GM23338 (cell line): ENCODE measurements at regions not wholly inside any gene's neighbourhood (a gene's known extent, or its start where the extent isn't known, plus 50 kb on each side); places are given as distances from the start of the nearest gene placed in this dataset.
A peak's percentile ranks its signal among the peaks of the same experiment; 100 is the strongest.

ENCODE experiments used
- CREB1 ChIP-seq: fragments of 250-450 bp; sonication (Bioruptor Pico); IDR thresholded peaks from 2 replicates; pipeline ENCODE4 v1.5.0; 2020; ENCODE audit warnings: low read depth, mild to moderate bottlenecking, moderate library complexity
- EZH2 ChIP-seq: fragments of 200-600 bp; sonication (generic); IDR thresholded peaks from one replicate; pipeline ENCODE4 v1.8.0; 2017; ENCODE audit warnings: antibody characterized with exemption, mild to moderate bottlenecking, low read depth; ENCODE audit not compliant: unreplicated experiment
- EZH2phosphoT487 ChIP-seq: fragments of 200-600 bp; sonication (generic); IDR thresholded peaks from one replicate; pipeline ENCODE4 v1.8.1; 2018; ENCODE audit warnings: antibody characterized with exemption; ENCODE audit not compliant: unreplicated experiment
- JUNB ChIP-seq: IDR thresholded peaks from one replicate; pipeline ENCODE4 v1.6.1; 2016; ENCODE audit warnings: antibody characterized with exemption; ENCODE audit not compliant: unreplicated experiment
- NANOG ChIP-seq: IDR thresholded peaks from 2 replicates; pipeline ENCODE4 v1.6.1; 2016; ENCODE audit warnings: antibody characterized with exemption, borderline replicate concordance
- POLR2AphosphoS5 ChIP-seq: IDR thresholded peaks from 2 replicates; pipeline ENCODE4 v1.6.1; 2016; ENCODE audit warnings: antibody characterized with exemption, low read depth
- ZNF114 ChIP-seq: fragments of 250-450 bp; sonication (Bioruptor Pico); IDR thresholded peaks from 2 replicates; pipeline ENCODE4 v1.5.0; 2020; ENCODE audit warnings: mild to moderate bottlenecking, moderate library complexity
- TF ChIP-seq, protein P1 (sequence below): IDR thresholded peaks from one replicate; pipeline ENCODE4 v1.6.1; 2018; ENCODE audit warnings: antibody characterized with exemption; ENCODE audit not compliant: unreplicated experiment
- TF ChIP-seq, protein P2 (sequence below), 2 experiments: fragments of 200-600 bp in 1 of 2; sonication (generic) in 1 of 2; conservative IDR thresholded peaks; 2 replicates each; pipeline versions ENCODE4 v1.5.1 to v1.6.1; 2016 to 2017; ENCODE audit warnings: antibody characterized with exemption in 2 of 2, low read depth in 2 of 2, mild to moderate bottlenecking in 2 of 2, moderate library complexity in 1 of 2
- TF ChIP-seq, protein P3 (sequence below): IDR thresholded peaks from 2 replicates; pipeline ENCODE4 v1.6.1; 2016; ENCODE audit warnings: antibody characterized with exemption

DNA sequence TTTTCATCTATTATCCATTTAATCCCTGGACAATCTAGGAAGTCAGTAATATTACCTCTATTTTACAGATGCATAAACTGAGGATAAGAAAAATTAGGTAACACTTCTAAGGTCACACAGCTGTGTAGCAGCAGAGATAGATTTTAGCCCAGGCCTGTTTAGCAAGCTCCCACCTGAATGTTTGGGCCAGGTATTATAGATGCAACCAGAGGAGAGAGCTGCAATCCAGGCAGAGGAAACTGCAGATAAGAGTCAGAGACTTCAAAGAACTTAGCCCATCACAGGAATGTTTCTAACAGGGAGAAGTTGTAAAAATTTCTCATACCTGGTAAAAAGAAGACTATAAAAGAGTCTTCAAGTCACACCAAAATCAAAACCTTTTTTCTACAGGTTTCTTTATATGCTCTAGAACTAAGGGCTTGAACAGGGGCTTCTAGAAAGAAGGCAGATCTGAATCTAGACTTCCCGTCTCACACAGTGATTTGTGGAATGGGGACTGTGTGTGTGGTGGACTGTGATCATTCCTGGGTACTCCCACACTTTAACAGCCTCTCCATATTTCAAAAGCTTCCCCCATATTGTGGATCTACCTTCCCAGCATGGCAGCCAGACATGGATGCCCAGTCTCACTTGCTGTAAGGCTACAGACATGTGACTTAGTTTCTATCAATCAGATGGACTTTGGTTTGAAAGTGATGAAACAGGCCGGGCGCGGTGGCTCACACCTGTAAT lies 128.7 kb downstream of the TLR5 start:
- TF ChIP-seq, protein P1, sequence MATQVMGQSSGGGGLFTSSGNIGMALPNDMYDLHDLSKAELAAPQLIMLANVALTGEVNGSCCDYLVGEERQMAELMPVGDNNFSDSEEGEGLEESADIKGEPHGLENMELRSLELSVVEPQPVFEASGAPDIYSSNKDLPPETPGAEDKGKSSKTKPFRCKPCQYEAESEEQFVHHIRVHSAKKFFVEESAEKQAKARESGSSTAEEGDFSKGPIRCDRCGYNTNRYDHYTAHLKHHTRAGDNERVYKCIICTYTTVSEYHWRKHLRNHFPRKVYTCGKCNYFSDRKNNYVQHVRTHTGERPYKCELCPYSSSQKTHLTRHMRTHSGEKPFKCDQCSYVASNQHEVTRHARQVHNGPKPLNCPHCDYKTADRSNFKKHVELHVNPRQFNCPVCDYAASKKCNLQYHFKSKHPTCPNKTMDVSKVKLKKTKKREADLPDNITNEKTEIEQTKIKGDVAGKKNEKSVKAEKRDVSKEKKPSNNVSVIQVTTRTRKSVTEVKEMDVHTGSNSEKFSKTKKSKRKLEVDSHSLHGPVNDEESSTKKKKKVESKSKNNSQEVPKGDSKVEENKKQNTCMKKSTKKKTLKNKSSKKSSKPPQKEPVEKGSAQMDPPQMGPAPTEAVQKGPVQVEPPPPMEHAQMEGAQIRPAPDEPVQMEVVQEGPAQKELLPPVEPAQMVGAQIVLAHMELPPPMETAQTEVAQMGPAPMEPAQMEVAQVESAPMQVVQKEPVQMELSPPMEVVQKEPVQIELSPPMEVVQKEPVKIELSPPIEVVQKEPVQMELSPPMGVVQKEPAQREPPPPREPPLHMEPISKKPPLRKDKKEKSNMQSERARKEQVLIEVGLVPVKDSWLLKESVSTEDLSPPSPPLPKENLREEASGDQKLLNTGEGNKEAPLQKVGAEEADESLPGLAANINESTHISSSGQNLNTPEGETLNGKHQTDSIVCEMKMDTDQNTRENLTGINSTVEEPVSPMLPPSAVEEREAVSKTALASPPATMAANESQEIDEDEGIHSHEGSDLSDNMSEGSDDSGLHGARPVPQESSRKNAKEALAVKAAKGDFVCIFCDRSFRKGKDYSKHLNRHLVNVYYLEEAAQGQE: no peak
- TF ChIP-seq, protein P2, sequence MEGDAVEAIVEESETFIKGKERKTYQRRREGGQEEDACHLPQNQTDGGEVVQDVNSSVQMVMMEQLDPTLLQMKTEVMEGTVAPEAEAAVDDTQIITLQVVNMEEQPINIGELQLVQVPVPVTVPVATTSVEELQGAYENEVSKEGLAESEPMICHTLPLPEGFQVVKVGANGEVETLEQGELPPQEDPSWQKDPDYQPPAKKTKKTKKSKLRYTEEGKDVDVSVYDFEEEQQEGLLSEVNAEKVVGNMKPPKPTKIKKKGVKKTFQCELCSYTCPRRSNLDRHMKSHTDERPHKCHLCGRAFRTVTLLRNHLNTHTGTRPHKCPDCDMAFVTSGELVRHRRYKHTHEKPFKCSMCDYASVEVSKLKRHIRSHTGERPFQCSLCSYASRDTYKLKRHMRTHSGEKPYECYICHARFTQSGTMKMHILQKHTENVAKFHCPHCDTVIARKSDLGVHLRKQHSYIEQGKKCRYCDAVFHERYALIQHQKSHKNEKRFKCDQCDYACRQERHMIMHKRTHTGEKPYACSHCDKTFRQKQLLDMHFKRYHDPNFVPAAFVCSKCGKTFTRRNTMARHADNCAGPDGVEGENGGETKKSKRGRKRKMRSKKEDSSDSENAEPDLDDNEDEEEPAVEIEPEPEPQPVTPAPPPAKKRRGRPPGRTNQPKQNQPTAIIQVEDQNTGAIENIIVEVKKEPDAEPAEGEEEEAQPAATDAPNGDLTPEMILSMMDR (conservative IDR thresholded peaks at IDR 0.05; ENCODE audit: low read depth in 2 of 2): no peak
- TF ChIP-seq, protein P3, sequence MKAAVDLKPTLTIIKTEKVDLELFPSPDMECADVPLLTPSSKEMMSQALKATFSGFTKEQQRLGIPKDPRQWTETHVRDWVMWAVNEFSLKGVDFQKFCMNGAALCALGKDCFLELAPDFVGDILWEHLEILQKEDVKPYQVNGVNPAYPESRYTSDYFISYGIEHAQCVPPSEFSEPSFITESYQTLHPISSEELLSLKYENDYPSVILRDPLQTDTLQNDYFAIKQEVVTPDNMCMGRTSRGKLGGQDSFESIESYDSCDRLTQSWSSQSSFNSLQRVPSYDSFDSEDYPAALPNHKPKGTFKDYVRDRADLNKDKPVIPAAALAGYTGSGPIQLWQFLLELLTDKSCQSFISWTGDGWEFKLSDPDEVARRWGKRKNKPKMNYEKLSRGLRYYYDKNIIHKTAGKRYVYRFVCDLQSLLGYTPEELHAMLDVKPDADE: no peak
- no peak for TF ChIP-seq EZH2
- TF ChIP-seq POLR2AphosphoS5: peak; percentile 58
- TF ChIP-seq CREB1: no peak
- TF ChIP-seq EZH2phosphoT487: no peak
- no peak for TF ChIP-seq JUNB
- TF ChIP-seq NANOG: no peak
- no peak for TF ChIP-seq ZNF114 (CRISPR knock-in tag)
